Gastroesophageal sphincter (tissue), 3 donors: ENCODE measurements at regions not wholly inside any gene's neighbourhood (a gene's known extent, or its start where the extent isn't known, plus 50 kb on each side); places are given as distances from the start of the nearest gene placed in this dataset.

Experiments
- CTCF ChIP-seq, 4 experiments: fragments of 200-600 bp in 2 of 4; fragments of 450-650 bp in 2 of 4; sonication (generic) in 1 of 4; IDR thresholded peaks; one replicate each; pipeline ENCODE4 v1.5.1; 2017 to 2019; ENCODE audit warnings: antibody characterized with exemption in 4 of 4, mild to moderate bottlenecking in 2 of 4, moderate library complexity in 2 of 4
- POLR2AphosphoS5 ChIP-seq: sonication (generic); formaldehyde crosslinking; IDR thresholded peaks from one replicate; pipeline ENCODE4 v1.6.1; 2017; ENCODE audit warnings: antibody characterized with exemption

- no peak for TF ChIP-seq POLR2AphosphoS5
- TF ChIP-seq CTCF (IDR thresholded peaks at IDR 0.05): no peak
These were observed 871.1 kb upstream of the MGAT4C start for GRCh38 chr12:87127272-87127671.
